ENCODE measurements at regions not wholly inside any gene's neighbourhood (a gene's known extent, or its start where the extent isn't known, plus 50 kb on each side); places are given as distances from the start of the nearest gene placed in this dataset.

GRCh38 chr6:81241126-81242041, 511.1 kb downstream of the TENT5A start:
- TF ChIP-seq CTCF (IDR thresholded peaks at IDR 0.05) (peak; percentile 65), EP300 (IDR thresholded peaks at IDR 0.05; ENCODE audit: borderline replicate concordance in 1 of 2, low read depth in 1 of 2, low read length in 1 of 2) (no peak), REST (IDR thresholded peaks at IDR 0.05; ENCODE audit: low read depth, low read length) (no peak), RFX5 (IDR thresholded peaks at IDR 0.05; ENCODE audit: low read length) (no peak), YY1 (IDR thresholded peaks at IDR 0.05; ENCODE audit: low read depth) (no peak), ELF1 (IDR thresholded peaks at IDR 0.05) (no peak), GATA2 (CRISPR knock-in tag; IDR thresholded peaks at IDR 0.05) (no peak), TAF1 (IDR thresholded peaks at IDR 0.05; ENCODE audit: borderline replicate concordance, low read depth, low read length) (no peak), FOSL2 (IDR thresholded peaks at IDR 0.05; ENCODE audit: borderline replicate concordance, low read depth) (no peak), MEF2A (IDR thresholded peaks at IDR 0.05; ENCODE audit: borderline replicate concordance, low read depth) (no peak), USF1 (IDR thresholded peaks at IDR 0.05; ENCODE audit: borderline replicate concordance, low read depth) (no peak), RAD21 (IDR thresholded peaks at IDR 0.05; ENCODE audit: low read length) (peak; percentile 66), SIN3A (IDR thresholded peaks at IDR 0.05; ENCODE audit: borderline replicate concordance, low read depth, low read length) (no peak)
